NCI-H2227 (cell line): ENCODE measurements at regions not wholly inside any gene's neighbourhood (a gene's known extent, or its start where the extent isn't known, plus 50 kb on each side); places are given as distances from the start of the nearest gene placed in this dataset.

Experiments
- DNase-seq: peaks from one replicate; lab custom pipeline; 2025; ENCODE audit not compliant: unreplicated experiment; lab: John Stamatoyannopoulos, UW

DNA sequence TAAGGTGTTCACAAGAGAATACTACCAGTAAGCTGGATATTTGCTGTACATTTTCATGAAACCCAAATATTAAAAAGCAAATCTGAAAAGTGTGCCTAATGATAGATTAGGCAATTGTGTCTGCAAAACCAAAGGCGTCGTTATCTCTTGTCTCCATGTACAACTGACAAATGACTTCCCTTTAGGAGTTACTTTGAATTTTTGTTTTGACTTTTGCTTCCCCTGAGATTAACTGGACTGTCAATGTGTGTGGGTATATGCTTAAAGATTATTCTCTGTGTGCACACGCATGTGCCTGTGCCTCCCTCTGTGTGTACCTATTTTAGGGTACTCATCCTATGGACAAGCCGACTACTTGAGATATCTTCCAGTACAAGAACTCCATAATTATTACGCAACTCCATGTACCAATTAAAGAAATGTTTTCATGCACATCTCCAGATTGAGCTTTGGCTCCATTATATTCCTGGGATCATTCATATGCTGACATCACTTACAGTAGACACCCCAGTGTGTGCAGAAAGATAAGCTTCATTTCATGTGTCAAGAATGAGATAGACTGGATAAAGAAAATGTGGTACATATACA, 431.2 kb upstream of the ADAMTS9 start:
- DNase-seq: no peak

DNA sequence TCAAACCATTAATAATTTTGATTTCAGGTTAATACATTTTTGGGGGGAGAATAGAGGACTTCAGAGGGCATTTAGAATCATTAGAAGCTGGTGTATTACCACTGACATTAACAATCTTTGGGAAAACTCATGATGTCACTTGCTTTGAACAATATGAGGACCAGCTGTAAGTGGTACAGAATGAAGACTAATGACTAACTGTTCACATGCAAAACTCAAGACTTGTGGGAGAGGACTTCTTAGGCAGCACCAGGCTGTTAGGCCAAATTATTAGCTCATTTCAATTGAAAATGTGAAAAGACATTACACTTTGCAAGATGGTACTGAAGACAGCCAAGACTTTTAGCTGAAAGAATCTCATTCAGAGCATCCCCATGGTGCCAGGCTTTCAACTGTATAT, 426.2 kb upstream of the ADAMTS9 start:
- no peak for DNase-seq

DNA sequence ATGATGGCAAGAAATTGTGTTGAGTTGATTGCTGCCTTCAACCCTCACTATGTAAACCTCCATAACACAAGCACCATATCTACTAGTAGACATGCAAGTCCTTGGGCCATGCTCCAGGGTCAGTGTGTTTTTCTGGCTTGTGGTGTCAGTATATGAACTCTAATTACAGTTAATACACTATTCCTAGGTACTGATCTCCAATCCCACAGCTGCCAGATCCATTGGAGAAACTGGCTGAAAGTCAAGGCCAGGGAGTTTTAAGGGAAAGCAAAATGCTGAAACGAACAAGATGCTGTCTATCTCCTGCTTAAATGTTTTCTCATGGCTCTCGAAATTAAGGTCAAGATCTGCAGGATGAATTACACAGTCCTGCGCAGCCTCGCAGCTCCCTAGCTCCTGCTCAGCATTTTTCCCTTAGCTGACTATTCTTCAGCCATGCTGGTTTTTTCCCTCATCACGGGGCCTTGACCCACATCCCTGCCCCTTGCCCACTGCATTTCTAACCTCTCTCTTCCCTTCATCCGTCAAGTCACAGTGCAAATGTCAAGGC, 425.0 kb upstream of the ADAMTS9 start:
- DNase-seq: no peak

DNA sequence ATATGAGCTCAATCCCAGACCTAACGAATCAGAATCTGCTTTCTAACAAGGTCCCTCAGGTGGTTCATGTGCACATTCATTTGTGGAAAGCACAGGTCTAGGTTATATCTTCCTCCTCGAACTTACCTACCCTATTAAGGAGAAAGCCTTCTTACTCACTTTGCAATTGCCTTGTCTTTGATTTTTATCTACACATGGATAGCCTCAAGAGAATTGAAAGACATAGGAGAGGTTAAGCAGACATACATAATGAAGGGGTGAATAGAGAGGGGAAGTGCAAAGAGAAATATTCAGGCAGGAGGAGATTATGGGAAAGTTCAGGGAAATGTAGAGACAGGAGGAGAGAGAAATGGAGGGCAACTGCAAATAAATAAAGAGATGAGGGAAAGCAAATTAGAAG, 422.9 kb upstream of the ADAMTS9 start:
- DNase-seq: no peak

DNA sequence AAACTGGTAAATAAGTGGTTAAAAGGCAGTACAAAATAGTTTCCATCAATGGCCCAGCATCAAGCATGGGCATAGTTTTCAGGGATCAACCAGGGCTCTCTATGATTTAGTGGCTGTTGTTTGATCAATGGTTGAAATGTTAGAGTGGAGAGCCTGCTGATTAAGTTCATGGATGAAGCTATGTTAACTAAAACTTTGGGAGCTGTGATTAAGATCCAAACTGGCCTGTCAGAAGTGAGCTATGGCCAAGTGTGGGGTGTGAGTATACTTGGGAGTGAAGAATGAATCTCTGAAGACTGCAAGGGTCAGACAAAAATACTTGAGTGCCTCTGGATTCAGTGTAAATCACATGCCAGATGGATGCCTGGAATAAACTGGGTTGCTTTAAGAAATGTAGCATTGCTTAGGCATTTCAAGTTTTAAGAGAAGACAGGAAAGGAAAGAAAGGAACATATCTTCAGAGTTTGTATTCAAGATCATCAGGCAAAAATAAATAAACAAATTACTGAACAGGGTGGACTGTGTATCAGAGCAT, 422.2 kb upstream of the ADAMTS9 start:
- DNase-seq: no peak

DNA sequence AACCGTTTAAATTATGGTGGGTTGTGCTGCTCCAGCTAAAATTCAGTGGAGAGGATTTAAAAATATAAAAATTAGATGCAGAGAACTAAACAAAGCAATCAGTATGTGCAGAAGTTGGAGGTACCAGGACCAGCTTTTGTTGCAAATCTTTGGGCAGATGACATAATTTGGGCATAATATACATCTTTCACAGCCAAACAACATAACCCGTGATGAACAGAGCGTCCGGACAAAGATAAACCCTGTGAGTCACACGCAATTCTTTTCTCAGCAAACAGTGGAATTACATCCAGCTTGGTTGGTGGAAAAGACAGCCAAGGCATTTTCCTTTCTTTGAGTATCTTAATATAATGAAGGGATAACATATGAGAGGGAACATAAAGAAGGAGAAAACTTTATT, 419.4 kb upstream of the ADAMTS9 start:
- no peak for DNase-seq

DNA sequence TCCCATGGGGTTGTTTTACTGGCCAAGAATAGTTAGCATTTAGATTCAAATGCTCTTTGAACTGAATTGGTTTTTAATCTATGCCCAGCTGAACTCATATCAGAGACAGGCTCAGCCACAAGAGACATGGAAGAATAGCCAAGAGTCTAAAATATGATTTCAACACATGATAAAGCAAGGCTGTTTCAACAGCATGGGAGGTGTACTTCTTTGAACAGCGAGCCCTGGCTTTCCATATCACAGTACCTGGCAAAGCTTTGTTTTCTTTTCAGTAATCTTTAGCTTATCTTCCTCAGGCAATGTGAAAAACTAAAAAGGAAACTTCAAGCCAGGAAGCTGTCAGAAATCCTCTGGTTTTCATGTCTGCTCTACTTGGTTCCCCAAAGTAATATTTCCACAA, 413.6 kb upstream of the ADAMTS9 start:
- DNase-seq: no peak

DNA sequence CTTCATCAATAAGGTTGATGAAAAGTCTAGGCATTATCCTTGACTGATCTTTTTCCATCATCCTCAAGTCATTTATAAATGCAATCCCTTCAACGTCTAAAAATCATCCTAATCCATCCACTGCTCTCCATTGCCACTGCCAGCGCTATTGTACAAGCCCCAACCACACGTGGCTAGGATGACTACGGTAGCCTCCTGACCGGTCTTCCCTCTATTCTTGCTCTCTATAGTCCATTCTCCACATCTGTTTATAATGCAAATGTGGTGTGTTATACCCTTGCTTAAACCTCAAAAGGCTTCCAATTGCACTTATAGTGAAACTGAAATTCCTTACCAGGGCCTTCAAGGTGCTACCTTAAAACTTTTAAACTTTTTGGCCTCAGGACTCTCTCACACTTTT, 410.6 kb upstream of the ADAMTS9 start:
- no peak for DNase-seq

DNA sequence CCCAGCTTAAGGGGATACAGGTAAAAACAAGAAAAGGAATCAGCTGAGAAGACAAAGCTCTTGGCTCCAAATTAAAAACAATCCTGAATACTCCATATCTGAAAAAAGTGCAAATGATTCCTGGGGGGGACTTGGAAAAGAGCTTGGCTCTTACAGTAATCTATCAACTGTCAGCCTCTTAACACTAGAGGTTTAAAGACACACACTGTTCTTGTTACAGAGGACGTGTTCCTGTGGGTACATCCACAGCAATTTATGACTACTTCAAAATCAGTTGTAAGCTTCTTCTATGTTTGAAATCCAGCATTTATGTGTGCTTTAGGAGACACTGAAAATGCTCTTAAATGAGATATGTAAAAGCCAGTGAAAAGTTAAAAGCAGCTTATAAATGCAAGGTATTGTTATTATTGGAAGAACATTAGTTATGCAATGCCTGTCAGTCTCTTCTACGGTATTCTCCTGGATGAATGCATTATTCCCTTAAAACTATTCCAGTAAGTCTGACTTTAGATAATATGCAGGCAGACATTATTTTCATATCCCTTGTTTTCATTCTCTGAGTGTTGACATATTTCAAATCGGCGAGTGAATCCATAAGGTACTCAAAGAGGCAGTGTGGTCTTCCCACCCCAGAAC, 408.4 kb upstream of the ADAMTS9 start:
- DNase-seq: no peak

DNA sequence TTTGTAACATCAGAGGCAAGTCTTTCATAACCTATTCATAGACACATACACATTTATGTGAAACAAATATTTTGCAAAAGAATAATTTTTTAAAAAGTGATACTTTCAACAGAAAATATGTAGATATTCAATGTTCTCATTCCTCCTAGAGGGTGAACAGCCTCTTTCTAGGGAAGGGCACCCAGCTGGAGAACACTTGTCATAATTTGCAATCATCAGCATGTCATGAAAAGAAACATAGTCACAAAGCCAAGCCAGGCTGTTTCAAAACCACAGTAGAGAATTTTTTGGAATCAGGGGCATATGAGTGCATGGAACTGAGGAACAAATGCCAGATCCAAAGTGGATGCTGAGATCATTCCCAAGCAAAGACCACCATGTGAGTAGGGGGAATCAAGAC, 406.9 kb upstream of the ADAMTS9 start:
- no peak for DNase-seq

DNA sequence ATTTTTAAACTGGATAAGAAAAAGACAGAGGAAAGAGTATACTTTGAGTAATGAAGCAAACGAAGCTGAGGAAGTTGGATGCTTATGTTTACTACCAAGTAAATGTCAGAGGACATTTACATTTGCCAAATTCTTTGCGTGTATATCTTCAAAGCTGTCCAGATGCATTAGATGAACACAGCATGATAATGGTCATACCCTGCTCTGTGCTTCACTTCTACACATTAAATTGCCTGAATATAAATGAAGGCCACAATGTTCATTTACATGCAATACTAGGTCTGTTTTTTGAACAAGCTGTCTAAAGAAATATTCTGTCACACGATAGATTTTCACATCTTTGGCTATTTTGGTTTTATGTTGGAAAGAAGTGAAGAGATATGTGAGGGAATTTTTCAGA, 405.8 kb upstream of the ADAMTS9 start:
- DNase-seq: no peak

DNA sequence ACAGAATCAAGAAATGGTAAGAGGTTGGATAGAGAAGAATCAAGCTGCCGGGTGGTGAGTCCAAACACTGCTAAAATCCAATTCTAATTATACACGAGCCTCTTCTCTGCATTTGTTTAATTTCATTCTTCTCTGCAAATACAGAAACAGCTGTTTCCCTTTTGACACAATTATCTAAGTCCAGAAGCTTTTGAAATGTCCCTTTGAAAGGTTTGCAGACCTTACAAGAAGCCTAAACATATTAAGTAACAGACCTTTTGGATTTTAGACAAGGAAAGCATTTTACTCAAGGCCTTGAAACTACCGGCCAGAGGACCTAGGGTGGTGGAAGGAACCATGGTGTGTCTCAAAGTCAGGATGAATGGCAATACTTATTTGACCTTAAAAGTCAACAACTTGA, 403.8 kb upstream of the ADAMTS9 start:
- no peak for DNase-seq

DNA sequence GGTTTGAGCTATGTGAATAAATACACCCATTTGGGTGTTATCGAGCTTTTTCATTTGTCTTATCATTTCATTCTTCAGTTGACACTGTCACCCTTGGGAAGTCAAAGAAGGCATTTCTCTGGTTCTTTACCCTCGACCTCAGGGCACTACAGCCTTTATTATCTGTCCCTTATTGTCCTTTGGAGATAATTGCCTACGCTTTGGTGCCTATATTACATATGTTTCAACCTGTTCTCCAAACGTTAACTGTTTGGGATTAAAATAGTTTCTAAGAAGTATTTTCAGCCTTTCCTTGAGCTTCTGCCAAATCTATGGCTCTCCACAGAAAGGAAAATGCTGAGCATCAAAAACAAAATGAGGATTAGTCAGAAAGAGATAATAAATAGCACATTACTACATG, 395.4 kb upstream of the ADAMTS9 start:
- no peak for DNase-seq

DNA sequence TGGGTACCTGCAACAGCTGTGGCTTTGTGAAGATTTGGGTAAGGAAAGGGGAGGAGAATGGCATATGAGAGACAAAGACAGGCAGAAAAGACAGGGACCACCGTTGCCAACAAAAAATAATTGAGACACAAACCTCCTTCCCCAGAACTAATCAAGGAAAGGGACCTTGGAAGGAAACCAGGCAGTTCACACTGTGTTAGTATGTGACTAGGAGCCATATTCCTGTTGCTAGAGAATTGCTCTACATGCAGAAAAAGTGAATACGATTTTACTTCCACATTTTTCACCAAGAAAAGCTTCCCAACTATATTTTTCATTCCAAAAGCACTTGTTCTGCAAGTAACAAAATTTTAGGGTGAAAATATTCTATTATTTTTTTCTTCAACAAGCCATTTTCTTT, 393.7 kb upstream of the ADAMTS9 start:
- no peak for DNase-seq

DNA sequence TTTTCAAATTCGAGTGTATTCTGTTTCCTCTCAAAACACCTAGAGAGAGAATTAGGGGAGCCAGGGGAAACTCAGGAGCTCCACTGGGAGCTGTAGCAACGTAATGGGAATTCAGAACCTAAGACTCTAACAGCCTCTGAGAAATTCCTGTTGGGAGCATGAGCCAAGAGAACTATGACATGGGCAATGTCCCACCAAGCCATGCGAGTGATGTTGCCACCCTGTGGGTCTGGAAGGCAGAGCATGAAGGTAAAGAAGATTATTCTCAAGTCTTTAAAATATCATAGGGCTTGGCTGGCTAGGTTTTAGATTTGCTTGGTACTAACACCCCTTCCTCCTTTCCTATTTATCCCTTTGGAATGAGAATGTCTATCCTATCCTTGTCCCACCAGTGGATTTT, 392.6 kb upstream of the ADAMTS9 start:
- DNase-seq: no peak

DNA sequence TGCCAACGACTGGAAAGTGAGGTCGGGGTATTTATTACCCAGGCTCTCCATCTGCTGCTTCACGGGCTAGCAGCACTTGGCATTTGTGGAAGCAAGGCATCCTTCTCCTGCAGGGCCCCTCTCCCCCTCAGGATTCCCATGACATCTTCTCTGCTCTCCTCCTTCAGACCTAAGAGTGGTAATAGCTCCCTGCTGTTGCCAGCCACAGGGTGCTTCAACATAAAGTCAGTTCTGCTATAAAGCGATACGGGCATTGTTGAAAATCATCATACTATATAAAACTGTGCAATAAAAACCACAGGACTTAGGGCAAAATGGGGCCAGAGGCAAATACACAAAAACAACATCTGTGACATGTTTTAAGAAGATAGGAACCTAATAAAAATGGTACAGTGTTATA, 391.8 kb upstream of the ADAMTS9 start:
- no peak for DNase-seq

DNA sequence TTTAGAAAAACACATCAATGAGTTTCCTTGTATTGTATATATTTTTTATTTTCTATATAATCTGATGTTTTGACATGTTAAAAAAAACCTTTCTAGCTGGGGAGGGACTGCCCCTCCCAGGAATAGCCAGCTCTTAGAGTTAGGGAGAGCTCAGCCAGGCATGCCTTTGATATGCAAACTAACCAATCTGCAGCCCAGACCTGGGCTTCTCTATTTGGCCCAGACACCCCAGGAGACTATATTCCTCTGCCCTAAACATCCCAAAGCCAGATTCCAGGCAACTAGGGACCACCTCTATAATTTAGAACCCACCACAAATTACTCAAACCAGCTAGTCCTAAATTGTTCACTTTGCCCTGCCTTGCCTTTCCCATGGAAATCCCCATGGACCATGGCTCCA, 390.9 kb upstream of the ADAMTS9 start:
- DNase-seq: no peak

DNA sequence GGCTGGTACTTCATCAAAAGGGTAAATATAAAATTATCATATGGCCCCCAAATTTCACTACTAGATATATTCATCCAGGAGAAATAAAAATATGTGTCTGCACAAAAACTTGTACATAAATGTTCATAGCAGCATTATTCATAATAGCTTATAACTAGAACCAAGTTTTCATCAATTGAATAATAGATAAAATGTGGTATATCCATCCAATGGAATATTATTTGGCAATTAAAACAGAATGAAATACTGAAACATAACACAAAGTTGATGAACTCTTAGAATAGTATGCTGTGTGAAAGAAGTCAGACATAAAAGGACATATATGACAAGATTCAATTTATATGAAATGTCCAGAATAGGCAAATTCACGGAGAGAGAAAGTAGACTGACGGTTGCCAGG, 389.3 kb upstream of the ADAMTS9 start:
- DNase-seq: no peak

DNA sequence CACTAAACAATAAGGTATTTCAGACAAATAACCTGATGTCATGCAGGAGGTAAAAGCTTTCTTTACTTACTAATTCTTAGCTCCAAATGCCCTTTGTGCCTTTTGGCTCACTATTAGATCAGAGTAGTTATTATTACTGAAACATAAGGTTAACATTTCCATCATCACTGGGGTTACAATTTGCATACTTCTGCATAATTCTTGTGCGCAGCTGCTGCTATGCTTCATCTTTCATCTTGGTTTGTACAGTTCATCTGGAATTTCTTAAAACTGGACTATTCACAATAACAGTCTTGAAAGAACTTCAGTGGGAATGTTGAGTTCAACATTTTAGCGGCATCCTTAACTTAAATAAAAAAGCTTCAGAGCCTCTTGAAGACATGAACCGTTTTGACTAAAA, 383.2 kb upstream of the ADAMTS9 start:
- DNase-seq: no peak

DNA sequence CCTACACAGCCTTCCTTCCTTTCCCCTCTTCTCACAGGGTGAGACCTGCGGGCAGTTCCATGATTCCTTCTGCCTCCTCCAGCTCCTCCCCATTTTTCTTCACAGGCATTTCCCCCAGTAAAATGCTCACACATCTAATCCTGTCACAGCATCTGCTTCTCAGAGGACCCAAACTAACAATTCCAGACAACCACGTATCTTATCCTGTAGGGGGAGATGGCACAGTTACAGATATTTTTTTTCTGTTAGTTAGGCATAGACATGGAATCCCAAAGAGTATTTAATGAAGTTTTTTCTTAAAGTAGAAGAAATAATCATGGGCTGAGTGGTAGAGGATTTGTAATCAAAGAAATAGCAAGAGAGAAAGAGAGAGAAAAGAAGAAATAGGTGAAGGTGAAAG, 373.1 kb upstream of the ADAMTS9 start:
- no peak for DNase-seq

DNA sequence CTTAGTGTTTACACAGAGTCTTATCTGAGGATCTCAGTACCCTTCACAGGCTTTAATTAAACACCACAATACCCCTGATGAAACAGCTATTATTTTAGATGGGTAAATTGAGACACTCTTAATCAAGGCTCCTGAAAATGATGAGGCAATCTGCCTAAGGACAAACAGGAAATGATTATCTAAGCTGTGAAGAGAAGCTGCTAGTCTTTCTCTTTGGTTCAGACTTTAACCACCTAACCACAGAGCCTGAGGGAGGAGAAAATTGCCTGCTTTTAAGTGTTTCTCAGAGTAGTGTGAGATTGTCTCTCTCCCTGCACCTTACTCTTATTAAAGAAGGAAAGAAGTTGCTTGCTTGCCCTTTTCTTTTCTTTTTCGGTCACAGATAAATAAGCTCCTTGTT, 364.3 kb upstream of the ADAMTS9 start:
- no peak for DNase-seq

DNA sequence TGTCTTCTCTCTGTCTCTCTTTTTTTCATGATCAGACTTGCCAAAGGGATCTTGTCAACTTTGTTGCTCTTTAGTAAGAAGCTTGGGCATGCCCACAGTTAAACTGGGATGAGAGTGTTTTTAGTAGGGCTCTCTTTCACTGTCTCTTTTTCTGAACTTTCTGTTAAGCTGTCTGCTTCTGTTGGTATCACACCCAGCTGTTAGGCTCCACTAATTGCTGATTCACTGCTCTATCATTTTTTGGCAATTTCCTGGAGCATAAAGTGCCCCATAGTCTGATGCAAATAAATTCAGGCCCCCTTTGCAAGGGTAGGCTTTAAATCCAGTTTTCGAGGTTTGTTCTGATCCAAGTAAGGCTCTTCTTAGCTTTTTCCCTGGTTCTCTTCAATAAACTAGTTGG, 360.4 kb upstream of the ADAMTS9 start:
- no peak for DNase-seq

DNA sequence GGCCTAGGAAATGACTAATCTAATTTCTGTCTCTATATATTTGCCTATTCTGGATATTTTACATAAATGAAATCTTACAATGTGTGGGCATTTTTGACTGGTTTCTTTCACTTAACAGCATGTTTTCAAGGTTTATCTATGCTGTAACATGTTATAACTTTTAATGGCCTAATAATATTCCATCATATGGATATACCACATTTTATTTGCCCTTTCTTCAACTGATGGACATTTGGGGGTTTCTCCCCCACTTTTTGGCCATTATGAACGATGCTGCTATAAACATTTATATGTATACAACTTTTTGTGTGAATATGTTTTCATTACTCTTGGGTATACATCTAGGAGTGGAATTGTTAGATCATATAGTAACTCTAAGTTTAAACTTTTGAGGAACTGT, 357.3 kb upstream of the ADAMTS9 start:
- DNase-seq: no peak
